CD4-positive, alpha-beta T cell treated with Interleukin-21 for 1 hour (primary cell): ENCODE measurements at regions not wholly inside any gene's neighbourhood (a gene's known extent, or its start where the extent isn't known, plus 50 kb on each side); places are given as distances from the start of the nearest gene placed in this dataset.

Source experiments
- DNase-seq: peaks from one replicate; pipeline ENCODE4 v3.0.0-alpha.2; 2020

DNA sequence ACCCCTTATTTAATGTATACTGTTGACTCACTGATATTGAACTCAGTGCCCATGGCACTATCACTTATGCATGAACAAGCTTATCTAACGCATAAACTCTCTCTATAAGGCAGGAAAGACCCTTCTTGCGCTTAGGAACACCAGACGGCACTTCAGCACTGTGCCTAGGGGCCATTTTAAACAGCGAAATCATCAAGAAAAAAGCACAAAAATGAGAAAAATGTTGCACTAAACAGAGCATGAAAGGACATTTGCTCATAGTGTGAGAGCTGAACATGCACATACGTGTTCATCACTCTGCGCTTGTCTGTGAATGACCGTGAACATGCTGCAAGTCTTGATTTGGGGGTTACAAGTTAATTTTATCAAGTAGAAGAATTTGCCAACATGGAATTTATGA is 109.6 kb downstream of the WDR11 start:
- DNase-seq = no peak

DNA sequence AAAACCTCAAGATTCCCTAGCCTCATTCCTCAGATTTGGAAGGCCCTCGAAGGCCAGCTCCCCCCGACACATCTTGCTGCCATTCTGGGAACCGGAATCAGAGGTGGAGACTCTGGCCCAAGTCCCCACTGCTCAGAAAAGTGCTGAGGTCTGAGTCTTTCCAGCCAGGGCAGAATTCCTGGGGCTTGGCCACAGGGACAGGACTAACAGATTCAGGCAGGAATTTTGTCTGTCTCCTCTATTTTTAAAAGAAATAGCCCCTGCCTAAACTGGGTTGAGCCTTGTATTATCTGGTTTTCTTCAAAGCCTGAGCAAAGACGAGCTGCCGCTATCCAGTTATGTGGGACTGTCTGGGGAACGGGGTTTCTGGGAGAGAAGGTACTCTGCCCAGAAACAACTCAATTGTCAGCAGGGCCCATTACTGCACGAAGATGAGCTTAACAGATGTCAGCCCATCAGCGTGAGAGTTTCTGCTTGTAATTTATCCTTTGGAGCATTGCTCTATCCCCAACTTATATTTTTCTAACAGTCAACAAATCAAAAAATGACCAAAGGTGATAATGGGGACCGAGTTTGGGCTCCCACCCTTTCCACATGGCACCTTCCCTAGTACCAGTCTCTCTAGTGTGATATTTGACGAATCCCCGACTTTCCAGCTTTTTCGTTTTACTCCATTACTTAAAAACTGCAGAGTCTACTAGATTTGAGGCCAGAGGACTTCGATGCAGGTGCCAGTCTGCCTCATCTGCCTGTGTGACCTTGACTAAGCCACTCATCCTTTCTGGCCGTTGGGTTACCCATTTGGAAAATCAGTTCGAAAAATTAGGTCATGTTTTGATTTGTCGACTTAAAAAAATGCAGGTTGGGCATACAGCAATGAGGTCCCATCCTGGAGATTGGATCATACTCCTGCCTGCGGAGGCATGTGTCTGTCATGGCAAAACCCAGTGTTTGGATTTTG is 110.9 kb downstream of the WDR11 start:
- DNase-seq = no peak

DNA sequence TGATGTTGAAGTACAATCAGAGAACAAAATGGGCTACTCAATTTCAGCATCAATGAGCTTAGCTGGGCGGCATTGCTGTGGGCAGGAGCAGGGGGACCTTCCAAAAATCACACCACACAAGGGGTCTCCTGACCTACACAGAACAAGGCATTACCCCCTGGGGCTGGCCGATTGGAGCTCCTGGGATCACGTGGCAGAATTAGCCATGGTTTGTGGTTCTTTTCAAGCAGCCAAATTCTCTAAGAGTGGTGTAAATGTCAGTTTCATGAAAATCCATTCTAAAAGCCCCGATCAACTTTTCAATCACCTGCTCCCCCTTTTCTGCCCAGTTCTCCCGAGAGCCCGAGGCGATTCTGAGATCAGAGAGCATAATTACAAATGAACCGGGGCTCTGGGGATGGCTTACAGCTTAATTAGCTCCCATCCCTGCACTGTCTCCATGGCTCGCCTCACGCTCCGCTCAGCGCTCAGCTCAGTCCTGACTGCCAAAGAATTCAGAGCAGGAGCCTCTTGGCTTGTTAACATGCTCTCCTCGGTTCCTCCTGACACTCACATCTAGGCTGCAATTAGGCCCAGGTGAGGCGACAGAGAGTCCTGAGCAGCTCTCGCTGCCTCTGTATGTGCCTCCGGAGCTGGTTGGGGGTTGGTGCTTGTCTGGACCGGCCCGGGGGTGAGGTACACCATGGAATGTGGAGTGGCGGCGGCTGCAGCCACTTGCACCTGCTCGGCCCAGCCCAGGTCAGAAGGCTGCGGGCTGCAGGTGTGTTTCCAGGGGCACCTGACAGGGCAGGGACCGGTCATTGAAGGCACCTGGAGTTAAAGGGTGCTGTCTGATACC is 111.8 kb downstream of the WDR11 start:
- no peak for DNase-seq

DNA sequence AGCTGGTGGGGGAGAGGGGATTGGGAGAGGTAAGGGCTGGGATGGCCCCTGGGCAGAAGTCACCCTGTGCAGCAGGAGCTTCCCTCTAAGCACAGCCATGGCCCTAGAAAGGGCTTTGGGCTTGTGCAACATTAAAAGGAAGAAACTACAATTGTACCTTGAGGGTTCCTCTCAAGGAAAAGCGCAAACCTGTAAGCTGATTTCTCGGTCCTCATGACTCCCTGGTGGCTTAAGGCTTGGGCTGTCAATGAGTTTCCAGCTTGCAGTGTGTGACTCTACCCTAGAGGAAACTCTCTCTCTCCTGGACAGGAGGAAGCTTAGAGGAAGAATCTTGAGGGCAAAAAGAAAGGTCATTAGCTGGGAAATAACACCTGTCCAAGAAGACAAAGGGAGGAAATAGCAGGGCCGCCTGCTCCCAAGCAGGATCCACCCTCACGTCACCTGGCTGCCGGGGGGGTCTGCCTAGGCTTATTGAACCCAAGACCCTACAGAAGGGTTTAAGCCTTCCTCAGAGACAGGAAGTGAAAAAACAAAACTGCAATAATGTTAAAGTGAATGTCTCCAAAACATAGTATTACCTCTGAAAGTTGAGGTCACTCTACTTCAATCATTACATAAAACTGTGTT is 112.5 kb downstream of the WDR11 start:
- DNase-seq = no peak

DNA sequence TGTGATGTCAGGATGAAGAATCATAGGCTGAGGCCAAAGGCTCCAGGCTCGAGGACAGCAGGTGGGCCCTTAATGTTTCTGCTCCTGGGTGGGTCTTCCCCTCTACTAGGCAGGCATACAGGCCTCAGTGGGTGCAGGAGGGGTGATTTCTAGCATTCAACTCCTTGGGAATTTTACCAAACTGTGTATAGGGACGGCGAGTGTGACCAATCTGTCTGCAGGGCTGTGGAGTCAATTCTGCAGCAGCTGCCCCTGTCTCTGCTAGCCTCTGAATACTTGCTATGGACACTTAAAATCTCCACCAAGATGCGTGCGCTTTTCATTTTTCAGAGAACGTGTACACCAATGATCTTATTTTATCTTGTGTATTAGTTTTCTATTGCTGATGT is 115.5 kb downstream of the WDR11 start:
- DNase-seq = no peak

- DNase-seq = no peak
These were observed 118.1 kb downstream of the WDR11 start for GRCh38 chr10:120969219-120969645.

- DNase-seq = no peak
These were observed 119.7 kb downstream of the WDR11 start for GRCh38 chr10:120970595-120971529.

GRCh38 chr10:120971671-120972070 is 120.5 kb downstream of the WDR11 start:
- DNase-seq = no peak

GRCh38 chr10:120972259-120972658 is 121.1 kb downstream of the WDR11 start:
- no peak for DNase-seq

DNA sequence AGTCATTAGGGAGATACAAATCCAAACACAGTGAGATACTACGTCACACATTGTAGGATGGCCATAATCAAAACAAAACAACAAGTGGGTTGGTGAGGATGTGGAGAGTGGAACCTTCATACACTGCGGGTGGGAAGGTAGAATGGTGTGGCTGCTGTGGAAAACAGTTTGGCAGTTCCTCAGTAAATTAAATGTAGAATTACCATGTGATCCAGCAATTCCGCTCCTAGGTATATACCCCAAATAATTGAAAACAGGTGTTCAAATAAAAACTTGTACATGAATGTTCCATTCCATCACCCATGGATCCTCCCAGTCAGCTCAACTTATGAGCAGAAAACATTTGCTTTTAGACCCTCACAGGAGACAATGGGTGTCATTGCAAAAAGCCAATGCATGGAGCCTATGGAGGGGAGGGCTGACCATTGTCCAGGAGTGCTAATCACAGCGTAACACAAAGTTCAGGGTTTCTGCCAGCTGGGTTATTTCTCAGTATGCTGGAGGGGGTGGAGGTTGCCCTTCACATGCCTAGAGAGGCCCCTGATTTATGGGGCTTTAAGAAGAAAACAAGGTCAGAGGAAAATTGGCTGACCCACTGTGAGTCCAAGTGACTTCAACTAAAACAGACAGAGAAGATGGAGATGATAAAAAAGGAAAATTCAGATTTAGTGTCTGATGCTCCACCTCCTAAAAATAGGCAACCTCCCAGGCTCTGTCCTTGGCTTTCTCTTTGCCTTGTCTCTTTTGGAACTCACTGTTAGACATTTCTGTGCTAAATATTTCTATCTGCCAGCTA is 124.1 kb downstream of the WDR11 start:
- DNase-seq = no peak

DNA sequence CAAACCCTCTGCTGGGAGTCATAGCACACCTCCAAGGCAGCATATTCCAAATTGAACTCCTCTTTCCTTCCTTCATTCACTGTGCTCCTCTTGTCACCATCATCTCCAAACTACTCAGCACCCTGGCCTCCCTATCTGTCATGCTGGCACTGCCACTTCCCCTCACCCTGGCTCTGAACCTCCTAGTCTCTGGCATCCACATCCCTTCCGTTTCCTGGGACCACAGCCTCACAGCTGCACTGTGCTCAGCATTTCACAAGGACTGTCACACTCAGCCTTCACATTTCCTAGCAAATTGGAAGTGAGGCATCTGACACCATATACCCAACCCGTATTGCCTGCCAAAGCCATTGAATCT is 124.7 kb downstream of the WDR11 start:
- DNase-seq = no peak

- no peak for DNase-seq
These were observed 126.7 kb downstream of the WDR11 start for GRCh38 chr10:120977897-120978296.

DNA sequence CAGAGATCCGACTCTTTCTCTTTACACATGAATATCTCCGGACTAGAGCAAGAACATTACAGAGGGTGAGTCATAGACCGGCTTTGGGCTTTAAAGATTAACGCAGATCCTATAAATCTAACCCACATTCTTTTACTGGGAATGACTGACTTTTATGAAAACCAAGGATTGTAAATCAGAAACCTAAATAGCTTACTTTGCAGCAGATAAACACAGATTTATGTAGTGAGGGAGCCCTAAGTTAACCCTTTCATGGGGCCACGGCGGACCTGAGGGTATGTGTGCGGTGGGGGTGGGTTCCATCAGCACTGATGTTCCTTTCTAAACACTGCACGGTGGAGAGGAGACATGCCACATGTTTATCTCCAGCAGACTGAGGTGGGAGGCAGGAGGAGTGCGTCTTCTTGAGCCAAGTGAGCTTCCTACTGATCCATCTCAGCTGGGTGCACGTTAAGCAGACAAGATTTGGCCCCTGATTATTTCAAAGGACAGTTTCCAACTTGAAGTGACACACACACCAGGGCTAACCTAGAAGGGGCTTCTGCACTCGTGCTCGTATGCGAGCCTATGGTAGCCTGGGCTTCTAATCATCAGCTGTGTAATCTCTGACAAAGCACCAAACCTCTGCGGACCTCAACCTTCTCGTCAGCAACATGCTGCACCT is 127.6 kb downstream of the WDR11 start:
- DNase-seq = no peak

GRCh38 chr10:120979435-120980278 is 128.5 kb downstream of the WDR11 start:
- peak; percentile 4 for DNase-seq

DNA sequence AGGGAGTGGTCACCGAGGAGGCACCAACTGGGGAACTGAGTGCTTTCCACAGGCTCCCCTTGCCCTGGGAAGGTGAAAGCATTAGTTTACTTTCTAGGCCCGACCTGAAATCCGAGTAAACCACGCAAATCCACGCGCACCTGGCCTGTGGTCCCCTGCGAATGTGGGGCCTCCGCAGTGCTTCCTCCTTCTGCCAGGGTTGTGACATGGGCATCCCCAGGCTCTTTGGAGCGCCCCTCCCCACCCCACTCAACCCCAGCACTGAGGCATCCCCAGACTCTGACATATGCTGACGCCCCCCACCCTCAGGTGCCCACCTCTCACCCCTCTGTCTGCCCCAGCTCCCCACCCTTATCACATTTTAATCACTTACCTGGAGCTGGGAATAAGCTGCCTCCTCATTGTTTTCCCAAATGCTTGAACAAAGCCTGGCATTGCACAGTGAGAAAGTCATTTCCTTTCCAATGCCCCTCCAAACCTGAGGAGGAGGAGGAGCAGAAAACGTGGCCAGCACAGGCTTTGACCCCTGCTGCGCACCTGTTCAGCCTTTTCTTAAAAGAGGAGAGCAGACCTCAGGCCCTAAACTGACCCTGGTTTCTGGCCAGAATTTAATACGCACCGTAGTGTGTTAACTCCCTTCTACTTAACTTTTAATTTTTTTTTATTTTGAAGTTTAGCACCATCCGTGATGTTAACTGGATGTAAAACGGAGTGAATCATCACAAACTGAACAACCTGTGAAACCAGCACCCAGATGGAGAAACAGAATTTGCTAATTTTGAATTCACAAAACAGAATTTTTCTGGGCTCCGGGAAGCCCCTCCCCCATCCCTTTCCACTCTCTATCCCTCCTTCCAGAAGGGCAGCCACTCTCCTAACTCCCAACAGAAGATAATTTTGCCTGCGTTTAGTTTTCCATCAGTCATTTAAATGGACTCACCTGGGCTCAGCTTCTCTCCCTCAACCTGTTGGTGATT is 129.4 kb downstream of the WDR11 start:
- no peak for DNase-seq

DNA sequence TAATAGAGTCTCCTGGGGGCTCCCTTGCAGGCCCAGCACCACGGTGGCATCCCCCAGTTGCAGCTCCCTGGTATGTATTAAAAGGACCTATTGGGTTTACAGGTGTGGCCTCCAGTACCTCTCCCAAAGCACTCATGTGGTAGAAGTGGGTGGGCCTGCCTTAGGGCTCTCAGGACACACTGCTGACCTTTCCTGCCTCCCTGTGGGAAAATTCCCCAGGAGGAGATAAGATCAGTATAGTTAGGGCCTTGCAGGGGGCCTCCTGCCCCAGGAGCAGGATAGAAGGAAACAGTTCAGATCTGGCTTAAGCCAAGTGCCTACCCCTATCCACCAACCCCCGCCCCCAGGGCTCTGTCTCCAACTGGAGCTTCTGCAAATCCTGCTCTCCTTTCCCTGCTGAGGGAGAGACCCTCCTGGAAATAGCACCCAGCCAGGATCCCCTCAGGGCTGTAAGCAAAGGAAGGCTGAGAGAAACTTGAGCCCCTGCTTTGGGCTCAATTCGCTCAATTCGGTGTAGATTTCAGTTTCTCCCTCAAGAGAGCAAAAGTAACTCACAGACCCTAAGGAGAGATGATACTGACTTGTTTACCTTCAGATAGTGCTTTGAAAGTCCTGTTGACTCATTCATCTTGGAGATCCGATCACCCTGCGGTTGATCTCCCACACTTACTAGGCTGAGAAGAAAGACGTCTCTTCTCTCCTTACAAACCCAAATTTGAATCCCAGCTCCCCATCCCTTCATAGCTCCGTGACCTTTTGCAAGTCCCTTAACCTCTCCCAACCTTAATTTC is 130.6 kb downstream of the WDR11 start:
- no peak for DNase-seq

DNA sequence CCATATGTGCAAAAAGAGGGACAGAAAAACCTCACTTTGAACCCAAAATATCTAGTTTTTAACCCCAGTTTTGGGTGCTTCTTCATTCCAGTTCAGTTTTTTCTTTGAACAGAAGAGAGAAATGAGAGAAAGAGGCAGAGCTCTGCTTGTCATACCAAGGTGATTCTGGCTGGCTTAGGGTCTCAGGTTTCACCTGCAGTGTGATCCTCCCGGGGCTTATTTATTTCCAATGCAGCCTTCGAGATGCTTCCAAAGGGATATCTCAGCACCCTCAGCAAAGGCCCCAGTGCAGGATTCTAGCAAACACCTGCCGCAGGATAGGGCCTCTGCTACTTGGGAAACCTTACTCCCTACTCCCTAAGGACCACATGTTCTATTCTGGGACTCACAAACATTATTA is 131.3 kb downstream of the WDR11 start:
- no peak for DNase-seq

DNA sequence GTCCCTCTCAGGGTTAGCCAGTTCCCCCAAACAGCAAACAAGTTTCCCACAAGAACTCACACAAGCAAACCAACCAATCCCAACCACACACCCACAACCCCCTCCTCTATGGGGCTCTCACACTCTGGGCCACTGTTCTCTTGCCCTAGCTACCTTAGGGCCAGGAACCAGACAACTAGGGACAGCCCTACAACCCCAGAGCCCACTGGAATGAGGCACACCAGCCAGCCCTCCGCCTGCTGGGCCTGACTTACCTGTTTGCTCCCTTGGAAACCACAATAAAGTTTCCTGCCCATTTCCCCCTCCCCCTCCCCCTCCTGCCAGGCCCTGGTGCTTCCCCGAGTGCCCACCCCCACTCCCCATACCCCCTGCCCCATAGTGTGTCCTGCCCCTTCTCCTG is 132.6 kb downstream of the WDR11 start:
- no peak for DNase-seq
